HG02870 (cell line): ENCODE measurements at regions not wholly inside any gene's neighbourhood (a gene's known extent, or its start where the extent isn't known, plus 50 kb on each side); places are given as distances from the start of the nearest gene placed in this dataset.
"Not testable (repeated sequence)": the region's sequence is repeated elsewhere in the genome, so short reads cannot be mapped to it uniquely, and the experiment has no call there.

Experiments
- ATAC-seq: cut with Tn5 transposase; IDR thresholded peaks from one replicate; pipeline ENCODE4 v1.9.1; 2021; ENCODE audit warnings: mild to moderate bottlenecking, moderate library complexity; ENCODE audit not compliant: unreplicated experiment

GRCh38 chr3:194908496-194908895 lies 222.8 kb downstream of the FAM43A start:
- no peak for ATAC-seq

GRCh38 chr3:194908972-194909371 lies 223.3 kb downstream of the FAM43A start:
- no peak for ATAC-seq

- ATAC-seq = no peak
Observed at GRCh38 chr3:194910414-194910984, 224.8 kb downstream of the FAM43A start.

GRCh38 chr3:194913316-194913715 lies 227.6 kb downstream of the FAM43A start:
- no peak for ATAC-seq

GRCh38 chr3:194924889-194925288 lies 239.2 kb downstream of the FAM43A start:
- ATAC-seq = not testable (repeated sequence)

GRCh38 chr3:194925614-194926013 lies 239.9 kb downstream of the FAM43A start:
- ATAC-seq = no peak

GRCh38 chr3:194928227-194928626 lies 242.5 kb downstream of the FAM43A start:
- ATAC-seq = no peak

- no peak for ATAC-seq
Observed at GRCh38 chr3:194928831-194929577, 243.3 kb downstream of the FAM43A start.

GRCh38 chr3:194929578-194929960 lies 243.9 kb downstream of the FAM43A start:
- no peak for ATAC-seq

GRCh38 chr3:194930377-194931204 lies 244.9 kb downstream of the FAM43A start:
- no peak for ATAC-seq

- no peak for ATAC-seq
Observed at GRCh38 chr3:194931347-194931746, 245.7 kb downstream of the FAM43A start.

- ATAC-seq = no peak
Observed at GRCh38 chr3:194931865-194932264, 246.2 kb downstream of the FAM43A start.

GRCh38 chr3:194933465-194933864 lies 247.8 kb downstream of the FAM43A start:
- ATAC-seq = no peak

- no peak for ATAC-seq
Observed at GRCh38 chr3:194935061-194935460, 249.4 kb downstream of the FAM43A start.

GRCh38 chr3:194935632-194936470 lies 250.2 kb downstream of the FAM43A start:
- no peak for ATAC-seq

GRCh38 chr3:194936659-194937058 lies 251.0 kb downstream of the FAM43A start:
- ATAC-seq = no peak

GRCh38 chr3:194937144-194937543 lies 251.5 kb downstream of the FAM43A start:
- ATAC-seq = no peak

GRCh38 chr3:194937882-194938321 lies 252.2 kb downstream of the FAM43A start:
- ATAC-seq = no peak

GRCh38 chr3:194938845-194939531 lies 253.3 kb downstream of the FAM43A start:
- ATAC-seq = no peak

- no peak for ATAC-seq
Observed at GRCh38 chr3:194939532-194939909, 253.8 kb downstream of the FAM43A start.
